GM18498 (cell line): ENCODE measurements at regions not wholly inside any gene's neighbourhood (a gene's known extent, or its start where the extent isn't known, plus 50 kb on each side); places are given as distances from the start of the nearest gene placed in this dataset.

Experiments used
- ATAC-seq: cut with Tn5 transposase; IDR thresholded peaks from one replicate; pipeline ENCODE4 v1.9.1; 2021; ENCODE audit warnings: mild to moderate bottlenecking, moderate library complexity; ENCODE audit not compliant: unreplicated experiment

DNA sequence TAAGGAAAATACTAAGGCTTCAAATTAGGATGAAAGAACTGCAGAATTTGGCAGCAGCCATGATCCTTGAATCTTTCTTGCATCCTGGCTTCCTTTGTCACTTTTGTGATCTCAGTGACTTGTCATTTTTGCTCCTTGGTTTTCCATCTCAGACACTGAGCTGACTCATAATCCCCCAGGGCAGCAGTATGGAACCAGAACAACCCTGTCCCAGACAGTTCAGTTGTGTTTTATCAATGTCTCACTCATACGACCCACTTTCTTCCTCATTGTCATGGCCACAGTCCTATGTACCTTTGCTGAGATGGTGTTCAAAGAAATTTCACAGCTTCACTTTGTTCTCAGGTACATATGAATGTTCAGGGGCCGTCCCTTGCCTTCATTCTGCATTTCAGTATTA lies 488.5 kb upstream of the BTBD3 start:
- no peak for ATAC-seq

DNA sequence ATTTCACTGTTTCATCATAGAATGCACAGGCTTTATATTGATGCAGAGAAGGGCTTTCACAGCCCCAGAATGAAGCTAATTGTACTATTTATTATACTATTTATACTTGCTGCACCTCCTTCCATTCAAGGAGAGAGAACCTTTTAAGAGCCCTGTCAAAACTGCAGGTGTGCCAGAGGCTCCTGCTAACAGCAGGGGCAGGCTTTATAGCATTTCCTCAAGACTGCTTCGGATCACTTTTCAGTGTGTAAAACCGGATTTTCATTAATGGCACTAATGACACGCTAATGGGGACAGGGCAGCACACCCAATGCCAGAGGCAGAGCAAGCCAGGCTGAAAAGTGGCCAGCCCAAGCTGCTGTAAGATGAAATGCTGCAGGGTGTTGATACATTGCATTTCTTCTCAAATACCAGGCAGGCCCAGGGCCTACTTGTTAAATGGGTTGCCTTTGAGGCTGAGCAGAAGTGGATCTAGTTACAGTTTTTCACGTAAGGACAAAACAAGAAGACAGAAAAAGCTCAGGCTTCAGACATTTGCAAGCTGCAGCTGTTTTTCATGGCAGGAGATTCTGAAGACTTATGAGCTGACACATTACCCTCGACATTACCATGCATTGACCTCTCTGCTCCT lies 487.7 kb upstream of the BTBD3 start:
- ATAC-seq: no peak

DNA sequence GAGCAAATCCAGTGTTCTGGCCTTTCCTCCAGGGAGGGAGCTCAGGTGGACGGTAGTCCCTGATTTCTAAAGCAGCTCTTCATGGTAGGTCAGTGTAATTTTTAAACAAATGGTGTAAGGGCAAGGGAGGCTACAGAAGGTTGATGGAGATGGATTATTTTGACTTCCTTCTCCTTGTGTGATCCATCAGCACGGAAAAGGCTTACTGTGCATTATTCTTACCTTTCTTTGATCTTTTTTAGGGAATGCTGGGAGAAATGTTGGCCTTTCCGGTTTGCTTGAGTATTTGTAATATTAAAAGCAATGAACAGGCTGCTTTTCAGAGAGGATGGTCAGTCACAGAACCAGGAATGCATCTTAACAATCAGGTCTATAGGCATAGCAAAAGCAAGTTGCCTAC lies 487.0 kb upstream of the BTBD3 start:
- no peak for ATAC-seq

DNA sequence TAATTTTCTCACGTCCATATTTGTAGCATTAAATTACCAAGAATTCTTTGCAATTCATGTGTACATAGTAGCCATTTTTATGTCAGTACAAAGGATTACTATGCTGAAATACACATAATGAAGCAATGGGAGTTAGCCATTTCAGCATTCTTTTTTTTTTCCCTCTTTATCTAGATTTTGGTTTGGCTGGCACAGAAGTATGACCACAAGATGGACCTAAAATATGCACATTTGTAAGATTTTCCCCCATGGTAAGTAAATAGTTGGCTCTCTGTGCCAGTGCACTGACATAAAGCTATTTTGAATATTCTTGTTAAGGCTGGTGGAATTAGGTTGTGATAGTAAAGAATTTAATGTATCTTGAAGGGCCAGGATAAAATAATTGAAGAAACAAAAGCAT lies 486.1 kb upstream of the BTBD3 start:
- ATAC-seq: no peak

DNA sequence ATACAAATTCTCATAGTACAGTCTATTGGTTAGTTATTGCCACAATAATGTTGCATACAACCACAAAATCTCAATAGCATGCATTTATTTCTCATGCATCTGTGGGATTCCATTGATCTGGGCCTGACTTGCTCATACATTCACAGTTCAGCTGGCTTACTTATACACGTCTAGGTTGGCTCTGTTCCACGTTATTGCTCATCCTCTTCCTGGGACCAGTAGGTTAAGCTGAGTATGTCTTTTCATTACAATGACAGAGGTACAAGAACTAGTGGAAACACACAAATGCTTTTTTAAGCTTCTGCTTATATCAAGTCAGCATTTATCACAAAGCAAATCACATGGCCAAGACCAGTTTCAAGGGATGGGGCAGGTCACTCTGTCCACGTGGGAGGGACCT lies 485.3 kb upstream of the BTBD3 start:
- ATAC-seq: no peak

DNA sequence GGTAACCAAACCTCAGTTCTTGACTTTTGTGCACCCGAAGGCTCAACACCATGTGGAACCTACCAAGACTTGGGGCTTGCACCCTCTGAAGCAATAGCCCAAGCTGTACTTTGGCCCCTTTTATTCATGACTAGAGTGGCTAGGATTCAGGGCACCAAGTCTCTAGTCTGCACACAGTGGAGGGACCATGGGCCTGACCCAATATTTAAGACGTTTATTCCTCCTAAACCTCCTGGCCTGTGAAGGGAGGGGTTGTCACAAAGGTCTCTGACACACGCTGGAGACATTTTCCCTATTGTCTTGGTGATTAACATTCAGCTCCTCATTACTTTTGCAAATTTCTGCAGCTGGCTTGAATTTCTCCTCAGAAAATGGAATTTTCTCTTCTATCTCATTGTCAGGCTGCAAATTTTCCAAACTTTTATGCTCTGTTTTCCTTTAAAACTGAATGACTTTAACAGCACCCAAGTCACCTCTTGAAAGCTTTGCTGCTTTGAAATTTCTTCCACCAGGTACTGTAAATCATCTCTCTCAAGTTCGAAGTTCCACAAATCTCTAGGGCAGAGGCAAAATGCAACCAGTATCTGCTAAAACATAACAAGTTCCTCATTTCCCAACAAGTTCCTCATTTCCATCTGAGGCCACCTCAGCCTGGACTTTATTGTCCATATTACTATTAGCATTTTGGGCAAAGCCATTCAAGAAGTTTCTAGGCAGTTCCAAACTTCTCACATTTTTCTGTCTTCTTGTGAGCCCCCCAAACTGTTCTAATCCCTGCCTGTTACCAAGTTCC lies 481.4 kb upstream of the BTBD3 start:
- no peak for ATAC-seq

DNA sequence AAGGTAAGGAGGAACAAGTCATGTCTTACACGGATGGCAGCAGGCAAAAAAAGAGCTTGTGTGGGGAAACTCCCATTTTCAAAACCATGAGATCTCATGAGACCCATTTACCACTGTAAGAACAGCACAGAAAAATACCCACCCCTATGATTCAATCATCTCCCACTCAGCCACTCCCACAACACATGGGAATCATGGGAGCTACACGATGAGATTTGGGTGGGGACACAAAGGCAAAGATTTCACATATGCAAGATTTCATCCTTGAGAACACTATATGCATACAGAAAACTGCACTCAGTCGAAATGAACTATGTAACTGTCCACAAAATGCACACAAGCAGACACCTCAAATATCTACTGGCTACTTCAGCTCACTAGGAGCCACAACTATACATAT lies 480.6 kb upstream of the BTBD3 start:
- ATAC-seq: no peak

DNA sequence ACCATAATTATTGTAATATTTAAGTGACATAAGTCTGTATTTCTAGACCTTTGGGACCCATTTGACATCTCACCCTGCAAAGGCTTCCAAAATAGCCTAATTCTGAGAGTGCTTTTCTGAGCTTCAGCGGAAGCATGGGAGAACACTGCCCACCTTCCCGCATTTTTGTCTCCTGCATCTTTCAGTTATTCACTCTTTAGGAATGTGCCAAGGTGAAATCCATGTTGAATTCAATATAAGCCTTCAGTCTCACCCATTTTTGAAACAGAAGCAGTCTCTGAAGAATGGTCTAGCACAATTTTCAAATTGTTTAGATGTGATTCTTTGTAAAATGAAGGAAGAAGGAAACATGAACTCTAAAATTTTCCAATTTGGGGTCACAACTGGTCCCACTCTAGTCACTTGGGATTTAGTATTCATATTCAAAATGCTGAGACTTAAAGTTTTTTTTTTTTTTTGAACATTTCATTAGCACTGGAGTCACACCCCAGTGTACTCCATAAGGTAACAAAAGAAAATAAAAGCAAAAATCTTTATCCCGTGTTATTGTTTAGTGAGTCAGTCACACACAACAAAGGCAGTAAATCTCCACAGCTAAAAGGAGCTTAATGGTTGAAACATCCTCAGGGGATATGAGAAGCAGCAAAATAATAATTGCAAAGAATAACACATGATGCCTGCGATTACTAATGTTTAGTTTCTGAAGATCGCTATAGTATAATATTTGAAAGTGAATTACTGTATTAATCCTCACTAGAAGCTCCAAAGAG lies 479.9 kb upstream of the BTBD3 start:
- ATAC-seq: no peak

DNA sequence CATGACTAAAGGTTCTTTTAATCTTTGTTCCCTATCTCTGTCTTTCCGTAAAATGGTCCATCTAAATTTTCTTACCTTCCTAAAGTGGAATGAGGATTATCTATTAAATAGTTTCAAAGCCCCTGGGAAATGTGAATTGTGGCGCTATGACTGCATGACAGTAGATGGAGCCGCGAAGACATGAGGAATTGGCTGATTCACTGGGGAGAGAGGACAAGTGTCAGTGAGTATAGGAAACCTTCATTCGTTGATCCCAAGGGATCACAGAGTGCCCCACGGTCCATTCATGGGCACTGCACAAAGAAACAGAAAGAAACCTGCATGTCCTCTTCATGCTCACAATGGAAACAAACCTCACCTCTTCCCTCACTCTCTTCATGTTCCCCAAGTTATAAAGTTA lies 479.3 kb upstream of the BTBD3 start:
- ATAC-seq: no peak

DNA sequence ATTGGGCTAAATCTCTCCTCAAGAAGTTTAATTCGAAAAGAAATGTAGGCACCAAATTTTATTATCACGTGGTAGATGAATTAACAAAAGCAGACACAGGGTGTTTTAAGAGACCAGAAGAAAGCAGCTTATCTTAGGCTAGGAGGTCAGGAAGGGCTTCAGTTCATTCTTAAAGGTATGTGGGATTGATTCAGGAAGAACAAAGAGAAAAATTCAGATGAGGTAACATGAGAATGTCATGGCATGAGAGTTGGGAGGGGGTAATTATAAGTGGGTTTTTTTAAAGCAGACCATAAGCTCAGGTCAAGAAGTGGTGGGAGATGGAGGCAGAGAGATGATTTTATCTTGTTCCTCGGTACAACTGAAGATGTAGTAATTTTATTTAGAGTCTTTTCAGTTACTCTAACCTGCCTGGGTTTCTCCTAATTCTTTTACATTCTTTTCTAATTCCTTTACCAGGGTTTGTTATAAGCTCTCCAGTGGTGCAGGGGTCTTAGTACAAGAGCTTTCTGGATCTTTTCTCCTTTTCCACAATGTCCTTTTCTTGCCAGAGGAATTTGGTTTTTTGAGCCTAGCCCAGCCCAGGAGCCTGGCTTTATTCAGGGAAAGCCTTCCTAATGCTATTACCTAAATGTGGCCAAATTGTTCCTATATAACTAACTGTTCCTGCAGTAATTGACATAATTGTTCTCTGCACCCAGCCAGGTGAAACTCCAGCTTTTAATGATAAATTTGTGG lies 474.1 kb upstream of the BTBD3 start:
- ATAC-seq: no peak

DNA sequence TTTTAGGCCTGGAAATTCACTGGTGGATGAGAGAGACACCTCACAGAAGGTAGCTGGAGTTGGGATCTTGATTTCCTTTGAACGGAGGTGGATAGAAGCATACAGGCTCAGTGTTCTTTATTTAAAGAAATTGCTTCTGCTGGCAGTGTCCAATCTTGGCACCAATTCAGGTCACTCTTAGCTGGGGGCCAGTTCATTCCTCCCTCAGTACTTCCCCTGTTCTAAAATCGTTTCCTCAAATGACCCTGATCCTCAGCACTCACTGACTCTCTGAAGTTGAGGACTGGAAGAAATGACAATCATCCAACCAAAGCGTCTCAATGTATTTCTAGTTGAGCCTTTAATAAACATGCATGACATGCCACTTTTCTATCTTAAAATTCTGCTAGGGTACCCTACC lies 472.5 kb upstream of the BTBD3 start:
- no peak for ATAC-seq

DNA sequence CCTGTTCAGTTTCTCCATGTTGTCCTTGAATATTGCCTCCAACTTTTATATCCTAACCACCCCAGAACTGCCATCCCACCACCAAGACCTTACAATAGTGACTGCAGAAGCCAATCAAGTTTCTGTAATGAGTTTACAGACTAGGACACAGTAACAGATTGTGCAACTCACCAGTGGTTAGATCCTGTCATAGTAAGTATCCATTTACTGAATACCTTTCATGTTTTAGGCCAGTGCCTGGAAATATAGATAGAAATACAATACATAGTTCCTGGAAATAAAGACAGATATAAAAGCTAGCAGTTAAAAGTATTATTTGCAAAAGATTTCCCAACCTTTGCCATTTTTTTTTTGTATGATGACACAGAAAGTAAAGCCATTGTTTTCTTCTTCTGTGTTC lies 471.8 kb upstream of the BTBD3 start:
- no peak for ATAC-seq

DNA sequence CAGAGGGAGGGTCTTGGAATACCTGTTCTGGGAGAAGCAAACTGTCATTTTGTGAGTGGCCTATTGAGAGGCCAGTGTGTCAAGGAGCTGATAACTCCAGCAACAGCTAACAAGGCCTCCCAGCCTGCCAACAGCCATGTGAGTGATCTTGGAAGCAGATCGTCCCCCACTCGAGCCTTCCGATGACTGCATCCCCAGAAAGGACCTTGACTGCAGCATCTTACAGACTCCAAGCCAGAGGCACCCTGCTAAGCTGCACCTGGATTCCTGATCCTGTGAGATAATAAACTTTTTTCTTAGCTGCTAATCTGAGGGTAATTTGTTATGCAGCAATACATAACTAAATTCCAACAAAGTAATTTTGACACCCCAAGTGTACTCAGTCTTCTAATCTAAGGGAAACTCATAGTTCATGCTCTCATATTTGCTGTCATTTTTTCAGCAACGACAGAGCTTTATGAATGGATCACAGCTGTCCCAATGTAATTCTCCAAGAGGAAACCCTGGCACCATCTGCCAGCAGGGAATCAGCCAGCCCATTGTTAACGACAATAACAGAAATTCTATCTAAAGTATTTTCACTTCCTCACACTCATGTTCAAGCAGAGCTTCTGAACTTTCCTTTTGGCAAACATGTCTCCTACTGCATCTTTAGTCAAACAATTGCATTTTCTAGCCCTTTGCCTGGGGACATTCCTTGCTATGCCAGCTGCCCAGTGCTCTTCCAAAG lies 470.2 kb upstream of the BTBD3 start:
- no peak for ATAC-seq

DNA sequence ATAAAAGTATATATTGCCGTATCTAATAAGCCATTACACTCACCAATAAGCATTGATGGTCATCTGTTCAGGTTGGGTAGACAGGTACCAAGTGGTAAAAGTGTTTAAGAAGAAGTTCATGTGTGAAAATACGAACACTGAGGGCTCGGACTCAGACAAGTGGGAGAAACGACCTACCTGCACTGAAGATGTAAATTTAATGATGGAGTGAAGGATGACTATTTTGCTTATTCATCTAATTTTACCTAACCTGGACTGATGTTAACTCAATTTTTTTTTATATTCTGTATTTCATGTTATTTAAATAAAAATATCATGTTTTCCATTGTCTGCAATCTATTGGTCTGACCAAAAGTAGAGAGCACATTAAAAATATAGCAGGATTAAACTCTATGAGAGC lies 469.1 kb upstream of the BTBD3 start:
- ATAC-seq: no peak

DNA sequence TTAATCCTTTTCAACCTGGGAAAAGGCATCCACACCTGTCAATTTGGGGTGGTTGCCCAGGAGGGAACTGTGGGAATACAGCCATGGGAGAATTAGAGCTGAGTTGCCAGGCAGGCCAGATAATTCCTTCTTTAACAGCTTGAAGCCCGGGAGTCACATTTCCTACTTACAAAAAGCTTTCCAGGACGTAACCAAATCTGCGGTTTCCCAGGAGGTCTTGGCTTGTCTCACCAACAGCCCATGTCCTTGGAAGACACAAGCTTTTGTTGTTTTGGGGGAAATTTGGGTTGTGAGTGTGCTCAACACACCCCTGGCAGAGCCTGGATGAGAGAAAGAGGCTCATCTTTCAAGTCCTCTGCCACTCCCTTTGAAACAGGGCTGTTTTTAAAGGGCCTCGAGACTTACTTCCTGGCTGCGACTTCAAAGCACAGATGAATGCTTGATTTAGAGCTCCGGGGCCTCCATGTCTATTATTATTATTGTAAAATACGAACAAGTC lies 465.9 kb upstream of the BTBD3 start:
- no peak for ATAC-seq

DNA sequence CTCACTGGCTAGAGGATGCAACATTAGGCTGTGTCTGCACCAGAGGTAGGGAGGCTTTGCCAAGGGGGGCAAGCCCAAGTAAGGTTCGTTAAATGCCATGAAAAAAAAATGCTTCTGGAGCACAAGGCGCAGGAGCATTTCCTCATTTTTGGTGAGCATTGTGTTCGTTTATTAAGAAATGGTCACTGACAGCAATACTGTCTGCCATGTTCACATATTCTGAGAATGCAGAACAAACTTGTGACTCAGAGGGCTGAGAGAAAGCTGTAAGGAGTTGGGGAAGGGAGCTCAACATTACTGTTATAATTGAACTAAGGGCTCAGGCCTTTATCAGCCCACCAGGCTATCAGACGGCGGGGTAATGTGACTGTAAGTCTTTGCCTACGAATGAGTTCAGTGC lies 465.4 kb upstream of the BTBD3 start:
- ATAC-seq: no peak

DNA sequence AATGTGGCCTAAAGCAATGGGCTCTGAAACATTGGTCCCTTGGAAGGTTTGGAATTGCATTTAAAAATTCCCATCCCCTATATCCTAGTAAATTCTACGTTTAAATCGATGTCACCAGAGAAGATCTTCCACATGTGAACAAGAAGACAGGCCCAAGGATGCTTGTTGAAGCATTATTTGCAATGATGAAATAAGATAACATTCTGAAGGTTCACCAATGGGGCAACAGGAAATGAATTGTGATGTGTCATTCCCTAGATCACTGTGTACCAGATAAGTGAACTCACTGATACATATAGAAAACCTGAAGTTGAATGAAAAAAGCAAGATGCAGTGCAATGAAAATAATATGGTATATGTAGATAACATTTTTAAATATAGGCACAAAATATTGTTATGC lies 464.3 kb upstream of the BTBD3 start:
- ATAC-seq: no peak

DNA sequence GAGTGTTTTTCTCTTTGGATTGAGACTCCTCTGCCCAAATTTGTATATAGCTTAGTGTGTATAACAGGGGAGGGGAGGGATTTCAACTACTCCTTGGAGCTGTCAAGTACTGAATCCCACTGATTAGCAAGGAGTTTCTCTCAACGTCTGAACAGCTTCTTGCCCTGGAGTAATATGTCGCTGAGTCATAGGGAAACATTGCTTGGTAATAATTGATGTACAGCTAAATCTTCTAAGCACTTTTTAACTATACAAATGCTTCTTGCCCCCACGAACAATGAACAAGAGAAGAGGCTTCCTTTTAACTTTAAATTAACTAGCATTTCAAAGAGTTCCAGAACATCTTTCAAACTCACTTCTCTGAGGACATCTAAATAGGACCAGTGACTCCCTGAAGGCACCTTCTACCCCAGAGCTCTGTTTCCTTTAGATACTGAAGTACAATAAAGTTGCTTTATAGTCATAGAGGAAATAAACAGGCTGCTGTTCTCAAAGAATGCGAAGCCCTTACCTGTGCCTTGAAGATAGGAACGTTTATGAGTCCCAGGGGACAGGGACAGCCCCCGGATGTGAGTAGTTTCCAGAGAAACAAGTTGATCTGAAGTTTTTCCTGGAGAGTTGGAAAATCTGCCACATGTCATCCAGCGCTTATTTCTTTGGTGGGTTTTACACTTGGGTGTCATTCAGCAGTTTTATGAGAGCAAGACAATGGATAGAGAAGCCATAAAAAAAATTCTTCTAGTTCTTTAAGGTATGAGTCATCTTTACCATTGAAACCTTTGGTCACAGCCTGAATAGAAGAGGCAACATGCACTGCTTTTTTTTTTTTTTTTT lies 462.5 kb upstream of the BTBD3 start:
- ATAC-seq: peak; percentile 51

DNA sequence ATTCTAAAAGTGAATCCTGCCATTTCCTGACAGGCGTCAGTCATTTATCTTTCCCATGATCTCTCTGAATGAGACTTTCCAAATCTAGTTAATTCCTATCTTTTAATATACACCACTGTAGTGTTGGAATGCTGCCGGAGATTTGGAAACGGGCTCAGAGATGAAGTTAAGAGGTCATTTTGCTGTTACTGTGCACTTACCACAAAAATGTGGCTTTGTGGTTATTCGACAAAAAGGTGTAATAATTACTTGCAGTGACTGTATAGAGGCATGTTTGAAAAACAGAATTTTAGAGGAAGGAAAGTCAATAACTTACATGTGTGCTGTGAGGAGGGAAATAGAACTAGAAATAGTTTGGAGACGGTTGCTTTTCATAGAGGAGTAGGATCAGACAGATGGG lies 460.2 kb upstream of the BTBD3 start:
- no peak for ATAC-seq
